GM23338 (cell line): ENCODE measurements at regions not wholly inside any gene's neighbourhood (a gene's known extent, or its start where the extent isn't known, plus 50 kb on each side); places are given as distances from the start of the nearest gene placed in this dataset.

Experiments used
- ATAC-seq: fragments of 200-7000 bp; cut with Tn5 transposase; 3 replicates; pipeline ENCODE4 v1.9.1; 2020
- DNase-seq: peaks from one replicate; pipeline ENCODE4 v3.0.0-alpha.2; 2015; ENCODE audit warnings: low spot score
- H2AFZ ChIP-seq: fragments of 200-600 bp; sonication (generic); 2 replicates; pipeline ENCODE4 v1.8.0; 2016; ENCODE audit warnings: antibody characterized with exemption, mild to moderate bottlenecking, moderate library complexity
- H3F3A ChIP-seq: fragments of 200-600 bp; sonication (generic); replicated peaks from 2 replicates; pipeline ENCODE4 v1.8.0; 2017; ENCODE audit warnings: antibody characterized with exemption, mixed run types, low read depth
- H3K27ac ChIP-seq: fragments of 200-600 bp; sonication (generic); 2 replicates; pipeline ENCODE4 v1.6.1; 2016; ENCODE audit warnings: low read depth
- H3K27me3 ChIP-seq: fragments of 200-600 bp; sonication (generic); 2 replicates; pipeline ENCODE4 v1.8.0; 2016; ENCODE audit warnings: mild to moderate bottlenecking, mixed run types, moderate library complexity; ENCODE audit not compliant: insufficient read depth
- H3K36me3 ChIP-seq: fragments of 200-600 bp; sonication (generic); 2 replicates; pipeline ENCODE4 v1.8.0; 2016; ENCODE audit warnings: mild to moderate bottlenecking; ENCODE audit not compliant: insufficient read depth
- H3K4me1 ChIP-seq: fragments of 200-600 bp; sonication (generic); 2 replicates; pipeline ENCODE4 v1.8.0; 2016; ENCODE audit warnings: mild to moderate bottlenecking, moderate library complexity; ENCODE audit not compliant: insufficient read depth
- H3K4me2 ChIP-seq: fragments of 200-600 bp; sonication (generic); 2 replicates; pipeline ENCODE4 v1.7.1; 2017; ENCODE audit warnings: mixed run types
- H3K4me3 ChIP-seq: fragments of 200-600 bp; sonication (generic); 2 replicates; pipeline ENCODE4 v1.6.1; 2016; ENCODE audit warnings: mixed run types
- H3K79me2 ChIP-seq: fragments of 200-600 bp; sonication (generic); replicated peaks from 2 replicates; pipeline ENCODE4 v1.8.0; 2017; ENCODE audit warnings: mild to moderate bottlenecking; ENCODE audit not compliant: insufficient read depth
- H3K9me2 ChIP-seq: fragments of 200-600 bp; sonication (generic); 2 replicates; pipeline ENCODE4 v1.8.0; 2017; ENCODE audit not compliant: insufficient read depth
- H4K20me1 ChIP-seq: fragments of 200-600 bp; sonication (generic); replicated peaks from 2 replicates; pipeline ENCODE4 v1.8.0; 2017; ENCODE audit warnings: mild to moderate bottlenecking; ENCODE audit not compliant: insufficient read depth
- H3K27ac Mint-ChIP-seq: 2 replicates; pipeline ENCODE4 v1.8.0; 2020; ENCODE audit warnings: inconsistent platforms, mild to moderate bottlenecking, moderate library complexity, mixed read lengths
- H3K27me3 Mint-ChIP-seq: 3 replicates; pipeline ENCODE4 v1.8.0; 2022; ENCODE audit warnings: low read depth, mild to moderate bottlenecking, moderate library complexity, mixed read lengths, inconsistent platforms; ENCODE audit not compliant: insufficient read depth, poor library complexity
- H3K36me3 Mint-ChIP-seq: 3 replicates; pipeline ENCODE4 v1.8.0; 2021; ENCODE audit warnings: low read depth, mild to moderate bottlenecking, inconsistent platforms, moderate library complexity, mixed read lengths
- H3K4me1 Mint-ChIP-seq: 3 replicates; pipeline ENCODE4 v1.8.0; 2020; ENCODE audit warnings: mild to moderate bottlenecking, inconsistent platforms, mixed read lengths
- H3K4me3 Mint-ChIP-seq: 3 replicates; pipeline ENCODE4 v1.8.0; 2021; ENCODE audit warnings: moderate library complexity, mild to moderate bottlenecking, inconsistent platforms, mixed read lengths
- H3K9me3 Mint-ChIP-seq: 3 replicates; pipeline ENCODE4 v1.8.0; 2020; ENCODE audit warnings: moderate library complexity, mild to moderate bottlenecking, inconsistent platforms, mixed read lengths
- CREB1 ChIP-seq: fragments of 250-450 bp; sonication (Bioruptor Pico); IDR thresholded peaks from 2 replicates; pipeline ENCODE4 v1.5.0; 2020; ENCODE audit warnings: low read depth, mild to moderate bottlenecking, moderate library complexity
- EZH2 ChIP-seq: fragments of 200-600 bp; sonication (generic); IDR thresholded peaks from one replicate; pipeline ENCODE4 v1.8.0; 2017; ENCODE audit warnings: antibody characterized with exemption, mild to moderate bottlenecking, low read depth; ENCODE audit not compliant: unreplicated experiment
- EZH2phosphoT487 ChIP-seq: fragments of 200-600 bp; sonication (generic); IDR thresholded peaks from one replicate; pipeline ENCODE4 v1.8.1; 2018; ENCODE audit warnings: antibody characterized with exemption; ENCODE audit not compliant: unreplicated experiment
- JUNB ChIP-seq: IDR thresholded peaks from one replicate; pipeline ENCODE4 v1.6.1; 2016; ENCODE audit warnings: antibody characterized with exemption; ENCODE audit not compliant: unreplicated experiment
- NANOG ChIP-seq: IDR thresholded peaks from 2 replicates; pipeline ENCODE4 v1.6.1; 2016; ENCODE audit warnings: antibody characterized with exemption, borderline replicate concordance
- POLR2AphosphoS5 ChIP-seq: IDR thresholded peaks from 2 replicates; pipeline ENCODE4 v1.6.1; 2016; ENCODE audit warnings: antibody characterized with exemption, low read depth
- STAT1 ChIP-seq: IDR thresholded peaks from one replicate; pipeline ENCODE4 v1.6.1; 2016; ENCODE audit warnings: antibody characterized with exemption; ENCODE audit not compliant: unreplicated experiment
- ZNF114 ChIP-seq: fragments of 250-450 bp; sonication (Bioruptor Pico); IDR thresholded peaks from 2 replicates; pipeline ENCODE4 v1.5.0; 2020; ENCODE audit warnings: mild to moderate bottlenecking, moderate library complexity
- ZNF331 ChIP-seq: fragments of 250-450 bp; sonication (Bioruptor Pico); IDR thresholded peaks from 2 replicates; pipeline ENCODE4 v1.5.0; 2020; ENCODE audit warnings: low read depth, mild to moderate bottlenecking, moderate library complexity
- TF ChIP-seq, protein P1 (sequence below): IDR thresholded peaks from one replicate; pipeline ENCODE4 v1.6.1; 2018; ENCODE audit warnings: antibody characterized with exemption; ENCODE audit not compliant: unreplicated experiment
- TF ChIP-seq, protein P2 (sequence below), 2 experiments: fragments of 200-600 bp in 1 of 2; sonication (generic) in 1 of 2; conservative IDR thresholded peaks; 2 replicates each; pipeline versions ENCODE4 v1.5.1 to v1.6.1; 2016 to 2017; ENCODE audit warnings: antibody characterized with exemption in 2 of 2, low read depth in 2 of 2, mild to moderate bottlenecking in 2 of 2, moderate library complexity in 1 of 2
- TF ChIP-seq, protein P3 (sequence below): fragments of 250-450 bp; sonication (Bioruptor Pico); IDR thresholded peaks from 2 replicates; pipeline ENCODE4 v1.5.0; 2020; ENCODE audit warnings: mild to moderate bottlenecking, moderate library complexity
- TF ChIP-seq, protein P4 (sequence below): IDR thresholded peaks from 2 replicates; pipeline ENCODE4 v1.6.1; 2016; ENCODE audit warnings: antibody characterized with exemption

DNA sequence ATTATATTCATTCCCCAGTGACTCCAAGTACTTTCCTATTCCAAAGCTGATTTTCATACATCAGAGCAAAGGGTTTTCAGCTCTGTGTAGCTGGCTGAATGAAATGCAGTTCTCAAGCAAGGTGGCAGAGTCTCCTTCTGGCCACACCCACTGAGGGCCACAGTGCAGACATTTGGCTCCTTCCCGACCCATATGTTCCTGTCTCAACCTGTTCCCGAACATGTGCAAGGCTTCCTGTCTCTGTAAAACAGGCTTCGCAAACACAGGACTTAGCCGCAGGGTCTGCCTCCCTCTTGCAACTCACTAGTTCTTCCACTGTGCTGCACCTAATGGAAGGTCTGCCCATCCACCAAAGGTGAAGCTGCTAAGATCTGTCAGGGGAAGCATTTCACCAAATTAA is 249.2 kb downstream of the MID1IP1 start:
- no peak overlapping the region for H3K4me3 Mint-ChIP-seq
- Histone ChIP-seq H3K79me2 (no peaks in the 10 kb centered on the region), H3K27ac (no peak overlapping the region), H3K4me1 (no peaks in the 10 kb centered on the region), H4K20me1 (no peaks in the 10 kb centered on the region), H3F3A (no peaks in the 10 kb centered on the region), H3K9me2 (no peaks in the 10 kb centered on the region), H2AFZ (no peak overlapping the region), H3K4me3 (no peak overlapping the region), H3K27me3 (no peaks in the 10 kb centered on the region), H3K4me2 (no peak overlapping the region), H3K36me3 (no peaks in the 10 kb centered on the region)
- peaks cover 1% of the 10 kb centered on the region for H3K27me3 Mint-ChIP-seq
- no peak overlapping the region for H3K27ac Mint-ChIP-seq
- DNase-seq (no peak), ATAC-seq (no peak)
- H3K4me1 Mint-ChIP-seq: no peaks in the 10 kb centered on the region
- H3K9me3 Mint-ChIP-seq: peaks cover 2% of the 10 kb centered on the region; the same call in 1 of the 3 replicates
- H3K36me3 Mint-ChIP-seq: no peaks in the 10 kb centered on the region
- TF ChIP-seq CREB1 (no peak), POLR2AphosphoS5 (no peak), STAT1 (no peak), JUNB (no peak), NANOG (no peak), ZNF114 (CRISPR knock-in tag) (no peak), EZH2phosphoT487 (no peak), ZNF331 (CRISPR knock-in tag) (no peak), EZH2 (no peak)
- TF ChIP-seq, protein P1, sequence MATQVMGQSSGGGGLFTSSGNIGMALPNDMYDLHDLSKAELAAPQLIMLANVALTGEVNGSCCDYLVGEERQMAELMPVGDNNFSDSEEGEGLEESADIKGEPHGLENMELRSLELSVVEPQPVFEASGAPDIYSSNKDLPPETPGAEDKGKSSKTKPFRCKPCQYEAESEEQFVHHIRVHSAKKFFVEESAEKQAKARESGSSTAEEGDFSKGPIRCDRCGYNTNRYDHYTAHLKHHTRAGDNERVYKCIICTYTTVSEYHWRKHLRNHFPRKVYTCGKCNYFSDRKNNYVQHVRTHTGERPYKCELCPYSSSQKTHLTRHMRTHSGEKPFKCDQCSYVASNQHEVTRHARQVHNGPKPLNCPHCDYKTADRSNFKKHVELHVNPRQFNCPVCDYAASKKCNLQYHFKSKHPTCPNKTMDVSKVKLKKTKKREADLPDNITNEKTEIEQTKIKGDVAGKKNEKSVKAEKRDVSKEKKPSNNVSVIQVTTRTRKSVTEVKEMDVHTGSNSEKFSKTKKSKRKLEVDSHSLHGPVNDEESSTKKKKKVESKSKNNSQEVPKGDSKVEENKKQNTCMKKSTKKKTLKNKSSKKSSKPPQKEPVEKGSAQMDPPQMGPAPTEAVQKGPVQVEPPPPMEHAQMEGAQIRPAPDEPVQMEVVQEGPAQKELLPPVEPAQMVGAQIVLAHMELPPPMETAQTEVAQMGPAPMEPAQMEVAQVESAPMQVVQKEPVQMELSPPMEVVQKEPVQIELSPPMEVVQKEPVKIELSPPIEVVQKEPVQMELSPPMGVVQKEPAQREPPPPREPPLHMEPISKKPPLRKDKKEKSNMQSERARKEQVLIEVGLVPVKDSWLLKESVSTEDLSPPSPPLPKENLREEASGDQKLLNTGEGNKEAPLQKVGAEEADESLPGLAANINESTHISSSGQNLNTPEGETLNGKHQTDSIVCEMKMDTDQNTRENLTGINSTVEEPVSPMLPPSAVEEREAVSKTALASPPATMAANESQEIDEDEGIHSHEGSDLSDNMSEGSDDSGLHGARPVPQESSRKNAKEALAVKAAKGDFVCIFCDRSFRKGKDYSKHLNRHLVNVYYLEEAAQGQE: no peak
- TF ChIP-seq, protein P2, sequence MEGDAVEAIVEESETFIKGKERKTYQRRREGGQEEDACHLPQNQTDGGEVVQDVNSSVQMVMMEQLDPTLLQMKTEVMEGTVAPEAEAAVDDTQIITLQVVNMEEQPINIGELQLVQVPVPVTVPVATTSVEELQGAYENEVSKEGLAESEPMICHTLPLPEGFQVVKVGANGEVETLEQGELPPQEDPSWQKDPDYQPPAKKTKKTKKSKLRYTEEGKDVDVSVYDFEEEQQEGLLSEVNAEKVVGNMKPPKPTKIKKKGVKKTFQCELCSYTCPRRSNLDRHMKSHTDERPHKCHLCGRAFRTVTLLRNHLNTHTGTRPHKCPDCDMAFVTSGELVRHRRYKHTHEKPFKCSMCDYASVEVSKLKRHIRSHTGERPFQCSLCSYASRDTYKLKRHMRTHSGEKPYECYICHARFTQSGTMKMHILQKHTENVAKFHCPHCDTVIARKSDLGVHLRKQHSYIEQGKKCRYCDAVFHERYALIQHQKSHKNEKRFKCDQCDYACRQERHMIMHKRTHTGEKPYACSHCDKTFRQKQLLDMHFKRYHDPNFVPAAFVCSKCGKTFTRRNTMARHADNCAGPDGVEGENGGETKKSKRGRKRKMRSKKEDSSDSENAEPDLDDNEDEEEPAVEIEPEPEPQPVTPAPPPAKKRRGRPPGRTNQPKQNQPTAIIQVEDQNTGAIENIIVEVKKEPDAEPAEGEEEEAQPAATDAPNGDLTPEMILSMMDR (conservative IDR thresholded peaks at IDR 0.05; ENCODE audit: low read depth in 2 of 2): no peak
- TF ChIP-seq, protein P3, sequence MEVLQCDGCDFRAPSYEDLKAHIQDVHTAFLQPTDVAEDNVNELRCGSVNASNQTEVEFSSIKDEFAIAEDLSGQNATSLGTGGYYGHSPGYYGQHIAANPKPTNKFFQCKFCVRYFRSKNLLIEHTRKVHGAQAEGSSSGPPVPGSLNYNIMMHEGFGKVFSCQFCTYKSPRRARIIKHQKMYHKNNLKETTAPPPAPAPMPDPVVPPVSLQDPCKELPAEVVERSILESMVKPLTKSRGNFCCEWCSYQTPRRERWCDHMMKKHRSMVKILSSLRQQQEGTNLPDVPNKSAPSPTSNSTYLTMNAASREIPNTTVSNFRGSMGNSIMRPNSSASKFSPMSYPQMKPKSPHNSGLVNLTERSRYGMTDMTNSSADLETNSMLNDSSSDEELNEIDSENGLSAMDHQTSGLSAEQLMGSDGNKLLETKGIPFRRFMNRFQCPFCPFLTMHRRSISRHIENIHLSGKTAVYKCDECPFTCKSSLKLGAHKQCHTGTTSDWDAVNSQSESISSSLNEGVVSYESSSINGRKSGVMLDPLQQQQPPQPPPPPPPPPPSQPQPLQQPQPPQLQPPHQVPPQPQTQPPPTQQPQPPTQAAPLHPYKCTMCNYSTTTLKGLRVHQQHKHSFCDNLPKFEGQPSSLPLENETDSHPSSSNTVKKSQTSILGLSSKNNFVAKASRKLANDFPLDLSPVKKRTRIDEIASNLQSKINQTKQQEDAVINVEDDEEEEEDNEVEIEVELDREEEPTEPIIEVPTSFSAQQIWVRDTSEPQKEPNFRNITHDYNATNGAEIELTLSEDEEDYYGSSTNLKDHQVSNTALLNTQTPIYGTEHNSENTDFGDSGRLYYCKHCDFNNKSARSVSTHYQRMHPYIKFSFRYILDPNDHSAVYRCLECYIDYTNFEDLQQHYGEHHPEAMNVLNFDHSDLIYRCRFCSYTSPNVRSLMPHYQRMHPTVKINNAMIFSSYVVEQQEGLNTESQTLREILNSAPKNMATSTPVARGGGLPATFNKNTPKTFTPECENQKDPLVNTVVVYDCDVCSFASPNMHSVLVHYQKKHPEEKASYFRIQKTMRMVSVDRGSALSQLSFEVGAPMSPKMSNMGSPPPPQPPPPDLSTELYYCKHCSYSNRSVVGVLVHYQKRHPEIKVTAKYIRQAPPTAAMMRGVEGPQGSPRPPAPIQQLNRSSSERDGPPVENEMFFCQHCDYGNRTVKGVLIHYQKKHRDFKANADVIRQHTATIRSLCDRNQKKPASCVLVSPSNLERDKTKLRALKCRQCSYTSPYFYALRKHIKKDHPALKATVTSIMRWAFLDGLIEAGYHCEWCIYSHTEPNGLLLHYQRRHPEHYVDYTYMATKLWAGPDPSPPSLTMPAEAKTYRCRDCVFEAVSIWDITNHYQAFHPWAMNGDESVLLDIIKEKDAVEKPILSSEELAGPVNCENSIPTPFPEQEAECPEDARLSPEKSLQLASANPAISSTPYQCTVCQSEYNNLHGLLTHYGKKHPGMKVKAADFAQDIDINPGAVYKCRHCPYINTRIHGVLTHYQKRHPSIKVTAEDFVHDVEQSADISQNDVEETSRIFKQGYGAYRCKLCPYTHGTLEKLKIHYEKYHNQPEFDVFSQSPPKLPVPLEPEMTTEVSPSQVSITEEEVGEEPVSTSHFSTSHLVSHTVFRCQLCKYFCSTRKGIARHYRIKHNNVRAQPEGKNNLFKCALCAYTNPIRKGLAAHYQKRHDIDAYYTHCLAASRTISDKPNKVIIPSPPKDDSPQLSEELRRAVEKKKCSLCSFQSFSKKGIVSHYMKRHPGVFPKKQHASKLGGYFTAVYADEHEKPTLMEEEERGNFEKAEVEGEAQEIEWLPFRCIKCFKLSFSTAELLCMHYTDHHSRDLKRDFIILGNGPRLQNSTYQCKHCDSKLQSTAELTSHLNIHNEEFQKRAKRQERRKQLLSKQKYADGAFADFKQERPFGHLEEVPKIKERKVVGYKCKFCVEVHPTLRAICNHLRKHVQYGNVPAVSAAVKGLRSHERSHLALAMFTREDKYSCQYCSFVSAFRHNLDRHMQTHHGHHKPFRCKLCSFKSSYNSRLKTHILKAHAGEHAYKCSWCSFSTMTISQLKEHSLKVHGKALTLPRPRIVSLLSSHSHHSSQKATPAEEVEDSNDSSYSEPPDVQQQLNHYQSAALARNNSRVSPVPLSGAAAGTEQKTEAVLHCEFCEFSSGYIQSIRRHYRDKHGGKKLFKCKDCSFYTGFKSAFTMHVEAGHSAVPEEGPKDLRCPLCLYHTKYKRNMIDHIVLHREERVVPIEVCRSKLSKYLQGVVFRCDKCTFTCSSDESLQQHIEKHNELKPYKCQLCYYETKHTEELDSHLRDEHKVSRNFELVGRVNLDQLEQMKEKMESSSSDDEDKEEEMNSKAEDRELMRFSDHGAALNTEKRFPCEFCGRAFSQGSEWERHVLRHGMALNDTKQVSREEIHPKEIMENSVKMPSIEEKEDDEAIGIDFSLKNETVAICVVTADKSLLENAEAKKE: no peak
- TF ChIP-seq, protein P4, sequence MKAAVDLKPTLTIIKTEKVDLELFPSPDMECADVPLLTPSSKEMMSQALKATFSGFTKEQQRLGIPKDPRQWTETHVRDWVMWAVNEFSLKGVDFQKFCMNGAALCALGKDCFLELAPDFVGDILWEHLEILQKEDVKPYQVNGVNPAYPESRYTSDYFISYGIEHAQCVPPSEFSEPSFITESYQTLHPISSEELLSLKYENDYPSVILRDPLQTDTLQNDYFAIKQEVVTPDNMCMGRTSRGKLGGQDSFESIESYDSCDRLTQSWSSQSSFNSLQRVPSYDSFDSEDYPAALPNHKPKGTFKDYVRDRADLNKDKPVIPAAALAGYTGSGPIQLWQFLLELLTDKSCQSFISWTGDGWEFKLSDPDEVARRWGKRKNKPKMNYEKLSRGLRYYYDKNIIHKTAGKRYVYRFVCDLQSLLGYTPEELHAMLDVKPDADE: no peak
